AG10803 (cell line): ENCODE measurements at regions not wholly inside any gene's neighbourhood (a gene's known extent, or its start where the extent isn't known, plus 50 kb on each side); places are given as distances from the start of the nearest gene placed in this dataset.

Experiments used
- DNase-seq: peaks from one replicate; pipeline ENCODE4 v3.0.0; 2010; ENCODE audit warnings: low read depth
- H3K4me3 ChIP-seq: 2 replicates; pipeline ENCODE4 v1.5.1; 2011; ENCODE audit warnings: mild to moderate bottlenecking, low read length, control low read depth
- TF ChIP-seq, protein P1 (sequence below): conservative IDR thresholded peaks from 2 replicates; pipeline ENCODE4 v1.5.1; 2011; ENCODE audit warnings: mild to moderate bottlenecking, low read length, control low read depth, inconsistent platforms

DNA sequence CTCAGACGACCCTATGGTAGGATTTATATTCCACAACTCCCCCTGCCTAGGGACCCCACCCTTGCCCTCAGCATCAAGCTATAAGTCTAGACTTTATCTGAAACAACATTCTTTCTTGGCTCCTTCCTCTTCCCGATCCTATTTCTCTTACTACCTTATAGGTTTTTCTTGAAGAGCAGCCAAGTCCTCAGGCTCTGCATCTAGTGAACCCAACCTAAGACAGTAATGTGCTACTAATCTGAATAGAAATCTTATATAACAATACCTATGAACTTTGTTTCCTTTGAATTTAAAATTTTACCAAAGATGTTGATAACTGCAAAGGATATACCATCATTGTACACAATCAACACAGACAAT is 96.7 kb upstream of the BMP4 start:
- H3K4me3 ChIP-seq: no peak overlapping the region
- TF ChIP-seq, protein P1, sequence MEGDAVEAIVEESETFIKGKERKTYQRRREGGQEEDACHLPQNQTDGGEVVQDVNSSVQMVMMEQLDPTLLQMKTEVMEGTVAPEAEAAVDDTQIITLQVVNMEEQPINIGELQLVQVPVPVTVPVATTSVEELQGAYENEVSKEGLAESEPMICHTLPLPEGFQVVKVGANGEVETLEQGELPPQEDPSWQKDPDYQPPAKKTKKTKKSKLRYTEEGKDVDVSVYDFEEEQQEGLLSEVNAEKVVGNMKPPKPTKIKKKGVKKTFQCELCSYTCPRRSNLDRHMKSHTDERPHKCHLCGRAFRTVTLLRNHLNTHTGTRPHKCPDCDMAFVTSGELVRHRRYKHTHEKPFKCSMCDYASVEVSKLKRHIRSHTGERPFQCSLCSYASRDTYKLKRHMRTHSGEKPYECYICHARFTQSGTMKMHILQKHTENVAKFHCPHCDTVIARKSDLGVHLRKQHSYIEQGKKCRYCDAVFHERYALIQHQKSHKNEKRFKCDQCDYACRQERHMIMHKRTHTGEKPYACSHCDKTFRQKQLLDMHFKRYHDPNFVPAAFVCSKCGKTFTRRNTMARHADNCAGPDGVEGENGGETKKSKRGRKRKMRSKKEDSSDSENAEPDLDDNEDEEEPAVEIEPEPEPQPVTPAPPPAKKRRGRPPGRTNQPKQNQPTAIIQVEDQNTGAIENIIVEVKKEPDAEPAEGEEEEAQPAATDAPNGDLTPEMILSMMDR: no peak
- no peak for DNase-seq

DNA sequence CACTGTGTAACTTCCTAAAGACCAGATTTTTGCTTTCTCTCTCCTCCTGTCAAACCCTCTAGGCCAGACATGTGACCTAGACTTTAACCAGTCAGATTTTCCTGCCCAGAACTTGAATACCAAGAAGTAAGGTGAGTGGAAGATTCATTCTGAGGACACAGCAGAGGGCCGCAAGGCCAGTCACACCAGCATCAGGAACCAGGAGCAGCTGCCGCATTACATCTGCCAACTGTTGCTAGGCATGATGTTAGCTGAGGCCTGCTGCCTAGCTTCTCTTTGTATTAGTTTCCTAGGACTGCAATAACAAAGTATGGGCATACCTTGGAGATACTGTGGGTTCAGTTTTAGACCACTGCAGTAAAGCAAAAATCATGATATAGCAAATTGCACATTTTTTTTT is 101.9 kb upstream of the BMP4 start:
- no peak for DNase-seq
- H3K4me3 ChIP-seq: no peak overlapping the region
- TF ChIP-seq, protein P1: no peak

DNA sequence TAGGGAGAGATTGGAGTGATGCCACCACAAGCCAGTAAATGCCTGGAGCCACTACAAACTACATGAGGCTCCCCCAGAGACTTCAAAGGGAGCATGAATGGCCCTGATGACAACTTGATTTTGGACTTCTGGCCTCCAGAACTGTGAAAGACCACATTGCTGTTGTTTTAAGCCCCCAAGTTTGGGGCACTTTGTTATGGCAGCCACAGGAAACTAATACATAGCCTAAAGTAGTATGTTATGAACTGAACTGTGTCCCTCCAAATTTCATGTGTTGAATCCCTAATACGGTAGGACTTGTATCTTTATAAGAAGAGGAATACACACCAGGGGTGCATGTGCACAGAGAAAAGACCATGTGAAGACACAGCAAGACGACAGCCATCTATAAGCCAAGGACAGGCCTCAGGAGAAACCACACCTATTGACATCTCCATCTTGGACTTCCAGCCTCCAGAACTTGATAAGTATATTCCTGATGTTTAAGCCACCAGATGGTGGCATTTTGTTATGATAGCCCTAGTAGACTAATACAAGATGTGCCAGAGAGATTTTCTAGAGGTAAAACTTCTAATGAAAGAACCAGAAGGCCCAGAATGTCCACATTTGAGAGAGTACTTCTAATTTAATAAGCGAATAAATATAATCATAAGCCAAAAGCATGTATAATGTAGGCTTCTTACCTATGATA is 127.1 kb upstream of the BMP4 start:
- H3K4me3 ChIP-seq: no peak overlapping the region
- DNase-seq: no peak
- TF ChIP-seq, protein P1: no peak

DNA sequence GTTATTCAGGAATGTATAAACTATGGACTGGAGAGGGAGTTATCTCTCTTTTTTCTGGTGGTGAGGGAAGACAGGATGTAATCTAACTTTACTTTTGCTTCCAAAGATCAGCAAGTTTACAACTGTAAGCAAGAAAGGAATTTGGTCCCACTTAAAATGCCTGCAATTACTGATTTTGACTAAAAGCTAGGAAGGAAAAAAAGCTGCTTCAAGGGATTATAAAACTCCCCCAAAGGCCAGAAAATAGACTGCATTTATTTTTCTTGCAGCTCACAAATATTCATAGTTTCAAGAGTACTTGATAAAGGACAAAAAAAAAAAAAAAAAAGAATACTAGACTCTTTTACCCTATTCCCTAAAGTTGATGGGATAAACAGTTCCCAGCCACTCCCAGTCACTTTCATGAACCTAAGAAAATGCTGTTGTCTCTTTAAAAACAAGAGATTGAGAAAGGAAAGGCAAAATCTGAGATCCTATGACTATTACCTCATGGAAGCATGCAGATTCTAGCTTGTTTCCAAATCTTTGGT is 128.7 kb upstream of the BMP4 start:
- TF ChIP-seq, protein P1: no peak
- peak; percentile 21 for DNase-seq
- H3K4me3 ChIP-seq: no peak overlapping the region

DNA sequence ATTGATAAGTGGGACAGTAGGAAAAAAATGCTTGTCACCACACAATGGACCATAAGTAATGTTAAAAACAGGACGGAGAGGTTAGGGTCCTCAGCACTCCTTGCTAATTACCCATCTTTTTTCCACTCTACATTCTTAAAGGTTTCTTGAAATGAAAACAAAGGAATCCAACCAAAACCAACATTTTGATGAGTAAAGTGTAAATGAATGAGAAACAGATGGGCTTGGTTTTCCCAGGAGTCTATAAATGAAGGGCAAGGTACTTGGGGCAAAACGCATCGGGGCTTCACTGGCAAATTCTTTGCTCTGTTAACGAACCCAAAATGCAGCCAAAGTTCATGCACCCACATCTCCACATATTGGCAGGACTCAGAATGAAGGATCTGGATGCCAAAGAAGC is 129.2 kb upstream of the BMP4 start:
- TF ChIP-seq, protein P1: no peak
- DNase-seq: peak; percentile 28
- no peak overlapping the region for H3K4me3 ChIP-seq

DNA sequence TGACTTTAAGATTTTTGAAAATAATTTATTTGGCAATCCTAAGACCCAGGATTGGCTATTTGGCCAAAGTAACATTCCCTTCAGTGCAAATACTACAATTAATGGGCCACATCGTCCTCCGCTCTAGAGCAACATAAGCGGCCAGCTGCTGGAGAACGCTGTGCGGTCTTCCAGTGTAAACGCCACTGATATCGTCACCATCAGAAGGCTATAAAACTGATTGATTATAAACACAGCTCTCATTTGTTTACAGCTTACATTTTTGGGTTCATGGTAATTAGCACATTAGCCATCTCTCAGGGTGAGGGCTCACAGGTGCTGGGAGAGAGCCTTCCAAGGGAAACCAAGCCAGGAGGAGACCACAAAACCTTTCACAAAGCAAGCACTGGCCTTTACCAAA is 130.1 kb upstream of the BMP4 start:
- no peak overlapping the region for H3K4me3 ChIP-seq
- DNase-seq: no peak
- TF ChIP-seq, protein P1: no peak

DNA sequence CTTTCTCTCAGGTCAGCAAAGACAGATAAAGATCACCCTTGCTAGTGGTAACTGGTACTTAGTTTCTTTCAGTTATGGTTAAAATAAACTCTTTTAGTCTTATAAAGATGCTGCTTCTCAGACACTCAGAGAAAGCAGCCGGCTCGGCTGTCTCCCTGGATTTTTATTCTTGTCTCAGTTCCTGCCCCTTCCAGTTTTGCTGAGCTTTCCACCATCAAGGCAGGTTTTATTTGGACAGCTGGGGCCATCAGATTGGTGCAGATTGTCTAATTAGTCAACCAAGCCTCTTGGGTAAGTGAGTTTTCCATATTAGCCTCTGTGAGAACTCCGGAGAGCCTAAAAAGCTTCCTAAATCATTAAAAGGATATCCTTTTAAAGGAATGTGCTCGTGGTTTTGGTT is 130.8 kb upstream of the BMP4 start:
- TF ChIP-seq, protein P1: no peak
- no peak for DNase-seq
- H3K4me3 ChIP-seq: no peak overlapping the region
